ENCODE measurements at regions not wholly inside any gene's neighbourhood (a gene's known extent, or its start where the extent isn't known, plus 50 kb on each side); places are given as distances from the start of the nearest gene placed in this dataset.

GRCh38 chr2:47295981-47296635 is 73.0 kb upstream of the EPCAM start:
- TF ChIP-seq, protein P1, sequence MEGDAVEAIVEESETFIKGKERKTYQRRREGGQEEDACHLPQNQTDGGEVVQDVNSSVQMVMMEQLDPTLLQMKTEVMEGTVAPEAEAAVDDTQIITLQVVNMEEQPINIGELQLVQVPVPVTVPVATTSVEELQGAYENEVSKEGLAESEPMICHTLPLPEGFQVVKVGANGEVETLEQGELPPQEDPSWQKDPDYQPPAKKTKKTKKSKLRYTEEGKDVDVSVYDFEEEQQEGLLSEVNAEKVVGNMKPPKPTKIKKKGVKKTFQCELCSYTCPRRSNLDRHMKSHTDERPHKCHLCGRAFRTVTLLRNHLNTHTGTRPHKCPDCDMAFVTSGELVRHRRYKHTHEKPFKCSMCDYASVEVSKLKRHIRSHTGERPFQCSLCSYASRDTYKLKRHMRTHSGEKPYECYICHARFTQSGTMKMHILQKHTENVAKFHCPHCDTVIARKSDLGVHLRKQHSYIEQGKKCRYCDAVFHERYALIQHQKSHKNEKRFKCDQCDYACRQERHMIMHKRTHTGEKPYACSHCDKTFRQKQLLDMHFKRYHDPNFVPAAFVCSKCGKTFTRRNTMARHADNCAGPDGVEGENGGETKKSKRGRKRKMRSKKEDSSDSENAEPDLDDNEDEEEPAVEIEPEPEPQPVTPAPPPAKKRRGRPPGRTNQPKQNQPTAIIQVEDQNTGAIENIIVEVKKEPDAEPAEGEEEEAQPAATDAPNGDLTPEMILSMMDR (IDR thresholded peaks at IDR 0.05; ENCODE audit: low read depth, low read length, missing input control) = no peak
- TF ChIP-seq EGR1 (IDR thresholded peaks at IDR 0.05; ENCODE audit: low read depth in 2 of 2) (no peak), ATF3 (IDR thresholded peaks at IDR 0.05) (no peak), NR2F2 (IDR thresholded peaks at IDR 0.05) (no peak), TAF1 (conservative IDR thresholded peaks at IDR 0.05) (no peak), YY1 (IDR thresholded peaks at IDR 0.05) (no peak), MAX (IDR thresholded peaks at IDR 0.05) (no peak), RXRA (IDR thresholded peaks at IDR 0.05) (no peak), SP1 (IDR thresholded peaks at IDR 0.05) (no peak), HNF4G (IDR thresholded peaks at IDR 0.05) (no peak), REST (IDR thresholded peaks at IDR 0.05) (no peak), GABPA (IDR thresholded peaks at IDR 0.05 in 1 of 2, conservative IDR thresholded peaks at IDR 0.05 in 1 of 2) (no peak), ZBTB33 (IDR thresholded peaks at IDR 0.05) (no peak), RAD21 (IDR thresholded peaks at IDR 0.05) (no peak)
